ENCODE measurements at regions not wholly inside any gene's neighbourhood (a gene's known extent, or its start where the extent isn't known, plus 50 kb on each side); places are given as distances from the start of the nearest gene placed in this dataset.
"Not testable (repeated sequence)": the region's sequence is repeated elsewhere in the genome, so short reads cannot be mapped to it uniquely, and the experiment has no call there.

DNA sequence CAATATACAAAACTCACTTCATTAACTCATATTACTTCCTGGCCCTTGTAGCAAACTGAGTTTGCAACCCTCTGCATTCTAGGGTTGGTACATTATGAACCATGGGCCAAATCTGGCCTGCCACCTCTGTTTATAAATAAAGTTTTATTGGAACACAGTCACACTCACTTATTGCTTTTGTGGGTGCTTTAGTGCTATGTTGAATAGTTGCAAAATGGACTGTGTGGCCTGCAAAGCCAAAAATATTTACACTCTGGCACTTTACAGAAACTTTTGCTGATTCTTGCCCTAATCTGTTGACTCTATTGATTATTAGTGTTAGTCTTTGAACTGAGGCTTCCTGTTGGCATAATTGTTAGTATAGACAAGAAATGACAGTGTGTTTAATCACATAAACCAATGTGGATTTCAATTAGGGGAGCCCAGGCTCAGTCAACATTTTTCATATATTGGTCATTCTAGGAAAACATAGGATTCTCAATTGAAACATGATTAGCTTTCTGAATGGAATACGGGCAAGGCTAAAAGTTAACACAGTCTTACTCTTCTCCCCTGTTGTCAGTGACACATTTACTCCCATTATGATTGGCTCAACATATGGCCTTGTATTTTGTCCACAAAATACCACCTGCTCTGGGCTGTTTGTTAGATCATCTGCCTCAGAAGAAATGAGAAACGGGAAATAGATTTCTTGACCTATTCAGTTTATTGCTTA, 241.9 kb upstream of the ZFP64 start:
- intact Hi-C loops (cut with DNase I), result no loop called here
- DNase-seq, result no peak
- no peak for ATAC-seq

DNA sequence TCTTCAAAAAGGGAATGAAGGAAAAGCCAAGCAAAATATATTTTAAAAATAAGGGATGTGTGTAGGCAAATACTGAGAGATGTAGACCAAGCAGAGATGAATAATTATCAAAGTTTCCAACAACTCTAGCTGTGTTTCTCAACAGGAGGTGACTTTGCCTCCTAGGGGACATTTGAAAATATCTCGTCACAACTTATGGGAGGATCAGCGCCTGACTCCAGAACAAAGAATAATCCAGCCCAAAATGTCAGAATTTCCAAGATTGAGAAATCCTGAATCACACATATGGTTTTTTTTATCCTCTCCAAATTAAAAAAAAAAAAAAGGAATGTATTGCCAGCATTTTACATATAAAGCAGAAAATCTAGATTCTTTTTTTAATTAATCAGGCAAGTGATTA, 241.2 kb upstream of the ZFP64 start:
- ATAC-seq, result no peak
- intact Hi-C loops (cut with DNase I), result no loop called here
- DNase-seq, result no peak

DNA sequence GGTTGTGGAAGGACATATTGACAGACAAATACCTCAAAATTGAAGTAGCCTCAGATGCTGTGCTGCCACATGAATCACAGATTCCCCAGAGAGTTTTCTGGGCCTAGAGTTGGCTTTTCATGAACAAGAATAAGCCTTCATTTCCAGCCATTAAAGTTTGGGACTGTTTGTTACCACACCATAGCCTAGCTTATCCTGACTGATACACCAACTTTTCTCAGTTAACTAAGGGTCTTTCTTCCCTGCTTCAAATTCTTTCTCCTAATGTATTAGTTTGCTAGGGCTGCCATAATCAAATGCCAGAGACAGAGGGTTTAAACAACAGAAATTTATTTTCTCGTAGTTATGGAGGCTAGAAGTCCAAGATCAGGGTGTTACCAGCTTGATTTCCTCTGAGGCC, 237.4 kb upstream of the ZFP64 start:
- DNase-seq, result no peak
- ATAC-seq, result no peak
- intact Hi-C loops (cut with DNase I), result no loop called here

DNA sequence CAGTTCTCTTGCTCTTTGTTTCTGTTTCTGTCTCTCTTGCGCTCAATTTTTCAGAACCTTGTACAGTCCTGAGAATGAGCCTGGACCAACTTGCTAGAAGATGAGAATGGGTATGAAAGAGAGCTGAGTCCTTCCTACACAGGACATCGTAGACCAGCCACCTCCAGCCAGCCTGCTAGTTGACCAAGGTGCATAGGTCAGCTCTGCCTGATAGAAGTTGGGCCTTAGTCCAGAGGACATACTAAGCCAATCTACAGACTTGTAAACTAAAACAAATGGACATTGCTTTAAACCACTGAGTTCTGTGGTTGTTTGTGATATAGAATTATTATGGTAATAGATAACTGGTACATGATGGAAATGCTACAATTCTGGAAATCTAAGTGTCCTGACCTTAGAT, 236.4 kb upstream of the ZFP64 start:
- intact Hi-C loops (cut with DNase I), result no loop called here
- DNase-seq (no peak), ATAC-seq (no peak)

DNA sequence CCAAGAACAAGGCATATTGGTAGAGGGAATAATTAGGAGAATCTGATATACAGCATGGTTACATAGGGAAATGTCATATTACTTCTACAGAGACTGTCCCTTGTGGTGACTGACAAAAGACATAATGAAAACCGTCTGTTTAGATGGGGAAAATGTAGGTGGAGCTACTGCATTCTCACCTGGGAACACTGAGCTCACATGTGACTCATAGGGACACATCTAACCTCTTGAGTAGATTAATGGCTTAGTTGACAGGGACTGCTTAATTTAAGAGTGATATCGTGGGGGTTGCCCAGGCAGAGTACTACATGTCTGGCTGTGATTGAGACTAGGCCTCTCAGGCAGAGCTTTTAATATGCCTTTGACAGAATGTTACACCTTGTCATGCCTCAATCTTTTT, 235.3 kb upstream of the ZFP64 start:
- no peak for ATAC-seq
- intact Hi-C loops (cut with DNase I), result no loop called here
- DNase-seq, result no peak

DNA sequence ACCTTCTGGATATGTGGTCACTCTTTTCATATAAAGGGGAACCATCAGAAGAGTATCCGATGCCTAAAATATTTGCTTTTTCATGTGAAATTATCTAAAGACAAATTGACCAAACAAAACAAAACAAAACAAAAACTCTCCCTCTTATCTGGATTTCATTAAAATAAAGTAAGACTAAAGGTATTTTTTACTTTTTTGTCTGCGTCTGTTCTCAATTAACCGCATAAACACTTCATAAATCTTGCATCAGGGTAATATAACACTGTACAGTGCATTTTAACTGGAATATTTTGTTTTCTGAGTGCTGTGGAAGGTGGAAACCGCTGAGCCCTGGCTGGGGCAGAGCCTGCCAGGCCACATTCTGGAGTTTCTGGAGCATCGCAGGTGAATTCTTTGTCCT, 234.1 kb upstream of the ZFP64 start:
- intact Hi-C loops (cut with DNase I), result no loop called here
- no peak for ATAC-seq

DNA sequence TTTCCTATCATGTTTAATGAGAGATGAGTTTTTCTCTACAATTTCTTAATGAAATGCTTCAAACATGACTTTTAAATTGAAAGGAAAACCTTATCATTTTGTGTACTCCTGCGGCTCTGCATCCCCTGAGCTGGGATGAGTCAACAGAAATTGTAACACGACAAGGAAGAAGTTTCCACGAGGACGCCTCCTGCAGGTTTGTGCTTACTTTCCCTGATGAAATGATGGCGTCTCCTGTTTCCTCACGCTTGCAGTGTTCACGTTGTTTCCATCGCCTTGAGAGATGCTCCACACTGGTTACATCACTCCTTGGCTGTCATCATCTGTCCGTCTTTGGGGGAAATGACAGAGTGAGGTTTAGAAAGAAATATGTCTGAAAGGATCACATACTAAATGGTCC, 233.7 kb upstream of the ZFP64 start:
- peak in 1 of 2 donors; percentile 21 for ATAC-seq
- no peak for DNase-seq
- intact Hi-C loops (cut with DNase I), result no loop called here

More for the DNA sequence above, 234.1 kb upstream of the ZFP64 start:
- no peak for DNase-seq

DNA sequence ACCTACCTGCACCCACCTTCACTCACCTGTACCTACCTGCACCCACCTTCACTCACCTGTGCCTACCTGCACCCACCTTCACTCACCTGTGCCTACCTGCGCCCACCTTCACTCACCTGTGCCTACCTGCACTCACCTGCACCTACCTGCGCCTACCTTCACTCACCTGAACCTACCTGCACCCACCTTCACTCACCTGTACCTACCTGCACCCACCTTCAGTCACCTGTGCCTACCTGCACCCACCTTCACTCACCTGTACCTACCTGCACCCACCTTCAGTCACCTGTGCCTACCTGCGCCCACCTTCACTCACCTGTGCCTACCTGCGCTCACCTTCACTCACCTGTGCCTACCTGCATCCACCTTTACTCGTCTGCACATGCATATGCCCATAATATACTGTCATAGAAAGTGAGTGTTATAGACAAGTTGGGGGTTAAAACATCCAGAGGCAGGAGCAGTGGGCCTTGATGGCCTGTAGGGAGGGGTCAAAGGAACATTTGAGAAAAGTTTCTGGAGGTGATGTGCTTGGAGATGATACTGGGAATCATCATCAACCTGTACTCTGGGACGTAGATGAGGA, 232.9 kb upstream of the ZFP64 start:
- DNase-seq; intact Hi-C loops (cut with DNase I); ATAC-seq: not testable (repeated sequence)

DNA sequence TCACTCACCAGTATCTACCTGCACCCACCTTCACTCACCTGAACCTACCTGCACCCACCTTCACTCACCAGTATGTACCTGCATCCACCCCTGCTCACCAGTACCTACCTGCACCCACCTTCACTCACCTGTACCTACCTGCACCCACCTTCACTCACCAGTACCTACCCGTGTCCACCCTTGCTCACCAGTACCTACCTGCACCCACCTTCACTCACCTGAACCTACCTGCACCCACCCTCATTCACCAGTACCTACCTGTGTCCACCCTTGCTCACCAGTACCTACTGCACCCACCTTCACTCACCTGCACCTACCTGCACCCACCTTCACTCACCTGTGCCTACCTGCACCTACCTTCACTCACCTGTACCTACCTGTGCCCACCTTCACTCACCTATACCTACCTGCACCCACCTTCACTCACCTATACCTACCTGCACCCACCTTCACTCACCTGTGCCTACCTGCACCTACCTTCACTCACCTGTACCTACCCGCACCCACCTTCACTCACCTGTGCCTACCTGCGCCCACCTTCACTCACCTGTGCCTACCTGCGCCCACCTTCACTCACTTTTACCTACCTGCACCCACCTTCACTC, 232.1 kb upstream of the ZFP64 start:
- intact Hi-C loops (cut with DNase I); ATAC-seq; DNase-seq: not testable (repeated sequence)

DNA sequence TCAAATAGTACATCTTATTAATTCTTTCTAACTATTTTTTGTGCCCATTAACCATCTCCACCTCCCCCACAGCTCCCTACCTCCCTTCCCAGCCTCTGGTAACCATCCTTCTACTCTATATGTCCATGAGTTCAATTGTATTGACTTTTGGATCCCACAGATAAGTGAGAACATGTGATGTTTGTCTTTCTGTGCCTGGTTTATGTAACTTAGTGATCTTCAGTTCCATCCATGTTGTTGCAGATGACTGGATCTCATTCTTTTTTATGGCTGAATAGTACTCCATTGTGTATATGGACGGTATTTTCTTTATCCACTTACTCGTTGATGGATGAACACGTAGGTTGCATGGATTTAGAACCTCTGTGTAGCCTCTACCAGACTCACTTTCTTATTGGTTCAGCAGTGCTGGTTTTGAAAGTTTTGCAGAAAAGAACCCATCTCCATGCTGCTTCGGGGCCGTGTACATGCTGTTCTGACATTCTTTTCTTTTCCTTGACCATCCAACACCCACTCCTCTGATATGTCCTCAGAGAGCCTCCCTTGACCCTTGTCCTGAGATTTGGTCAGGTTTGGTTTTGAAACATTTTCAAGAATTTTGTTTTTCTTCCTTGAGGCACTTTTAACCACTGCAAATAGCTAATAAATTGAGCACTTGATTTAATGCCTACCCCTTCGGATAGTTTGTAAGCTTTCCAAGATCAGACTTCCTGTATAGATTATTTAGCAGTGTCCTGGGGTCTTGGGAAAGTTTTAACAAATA, 231.2 kb upstream of the ZFP64 start:
- intact Hi-C loops (cut with DNase I), result no loop called here
- ATAC-seq (no peak), DNase-seq (no peak)

DNA sequence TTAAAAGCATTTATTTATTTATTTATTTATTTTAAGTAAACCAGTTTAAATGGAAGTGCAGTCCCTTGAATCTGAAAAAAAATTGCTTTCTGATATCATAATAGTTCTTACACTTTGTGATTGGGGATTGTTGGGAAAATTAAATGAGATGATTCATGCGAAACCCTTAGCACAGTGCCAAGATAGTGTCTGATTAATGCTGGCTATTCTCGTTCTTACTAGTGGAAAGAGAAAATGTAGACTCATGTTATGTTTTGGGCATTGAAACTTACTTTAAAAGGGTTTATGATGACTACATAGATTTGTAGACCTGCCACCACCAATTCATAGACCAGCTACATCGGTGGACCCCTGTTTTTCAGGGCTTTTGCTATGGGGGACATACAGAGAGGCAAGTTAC, 229.2 kb upstream of the ZFP64 start:
- intact Hi-C loops (cut with DNase I), result no loop called here
- no peak for DNase-seq
- ATAC-seq, result no peak

DNA sequence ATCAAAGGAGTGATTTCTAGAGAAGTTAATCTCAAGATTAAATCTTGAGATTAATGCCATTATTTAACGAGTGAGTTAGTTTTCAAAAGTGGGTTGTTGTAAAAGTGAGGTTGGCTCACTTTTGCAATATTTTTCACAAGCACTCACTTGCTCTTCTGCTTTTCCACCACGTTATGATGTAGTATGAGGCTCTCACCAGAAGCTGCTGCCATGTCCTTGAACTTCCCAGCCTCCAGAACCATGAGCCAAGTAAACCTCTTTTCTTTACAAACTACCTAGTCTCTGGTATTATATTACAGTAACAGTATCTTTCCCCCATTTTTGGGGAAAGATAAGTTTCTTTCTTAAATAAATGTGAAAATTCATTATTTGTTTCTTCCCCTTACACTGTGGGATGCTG, 227.6 kb upstream of the ZFP64 start:
- ATAC-seq (no peak), DNase-seq (no peak)
- intact Hi-C loops (cut with DNase I), result no loop called here

DNA sequence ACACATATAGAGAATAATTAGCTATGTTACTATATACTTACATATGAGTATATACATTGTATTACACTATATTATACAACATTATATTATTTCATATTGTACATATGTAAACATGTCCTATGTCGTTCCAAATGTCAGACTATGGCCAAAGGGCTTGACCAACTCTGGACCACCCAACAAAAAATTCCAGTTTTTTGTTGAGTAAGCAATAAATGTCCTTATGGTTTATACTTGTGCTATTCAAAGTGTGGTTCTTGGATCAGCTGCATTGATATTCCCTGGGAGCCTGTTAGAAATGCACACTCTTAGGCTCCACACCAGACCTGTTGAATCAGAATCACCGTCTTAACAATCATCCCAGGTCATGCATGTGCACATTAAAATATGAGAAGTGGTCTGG, 225.4 kb upstream of the ZFP64 start:
- ATAC-seq, result no peak
- DNase-seq, result no peak
- intact Hi-C loops (cut with DNase I), result no loop called here

DNA sequence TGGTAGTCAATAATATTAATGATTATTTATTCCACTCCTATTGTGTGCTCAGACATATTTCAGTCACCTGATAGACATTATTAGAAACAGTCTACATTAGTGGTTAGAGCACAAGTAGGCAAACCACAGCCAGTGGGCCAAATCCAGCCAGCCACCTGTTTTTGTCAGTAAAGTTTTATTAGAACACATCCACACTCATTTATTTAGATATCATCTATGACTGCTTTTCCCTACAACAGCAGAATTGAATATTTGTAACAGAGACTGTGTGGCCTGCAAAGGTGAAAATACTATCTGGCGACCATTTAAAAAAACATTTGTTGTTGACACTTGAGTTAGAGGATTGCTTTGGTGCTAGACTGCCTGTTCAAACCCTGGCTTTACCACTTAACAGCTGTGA, 220.0 kb upstream of the ZFP64 start:
- intact Hi-C loops (cut with DNase I), result no loop called here
- ATAC-seq, result no peak
- DNase-seq, result no peak

DNA sequence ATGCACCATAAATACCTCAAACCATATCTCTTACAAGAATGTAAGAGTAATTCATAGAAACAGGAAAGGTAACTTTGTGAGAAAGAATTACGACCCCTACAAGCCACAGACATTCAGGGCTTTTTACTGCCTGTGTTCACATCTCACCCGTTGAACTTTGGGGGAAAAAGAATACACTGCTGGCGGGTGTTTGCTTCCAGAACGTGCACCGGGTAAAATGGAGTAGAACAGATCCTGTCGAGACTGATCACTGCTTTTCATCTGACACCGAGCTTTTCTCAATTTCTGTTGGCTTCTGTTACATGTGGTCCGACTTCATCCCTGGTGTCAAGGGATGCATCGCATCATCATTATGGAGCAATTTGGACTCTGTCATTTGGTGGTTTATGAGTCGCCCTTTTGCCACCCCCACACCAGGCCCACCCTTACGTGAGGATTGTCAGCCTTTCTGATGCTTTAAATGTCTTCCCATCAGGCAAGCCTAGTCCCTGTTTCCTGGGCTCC, 219.2 kb upstream of the ZFP64 start:
- ATAC-seq, result no peak
- no peak for DNase-seq
- intact Hi-C loops (cut with DNase I), result no loop called here

DNA sequence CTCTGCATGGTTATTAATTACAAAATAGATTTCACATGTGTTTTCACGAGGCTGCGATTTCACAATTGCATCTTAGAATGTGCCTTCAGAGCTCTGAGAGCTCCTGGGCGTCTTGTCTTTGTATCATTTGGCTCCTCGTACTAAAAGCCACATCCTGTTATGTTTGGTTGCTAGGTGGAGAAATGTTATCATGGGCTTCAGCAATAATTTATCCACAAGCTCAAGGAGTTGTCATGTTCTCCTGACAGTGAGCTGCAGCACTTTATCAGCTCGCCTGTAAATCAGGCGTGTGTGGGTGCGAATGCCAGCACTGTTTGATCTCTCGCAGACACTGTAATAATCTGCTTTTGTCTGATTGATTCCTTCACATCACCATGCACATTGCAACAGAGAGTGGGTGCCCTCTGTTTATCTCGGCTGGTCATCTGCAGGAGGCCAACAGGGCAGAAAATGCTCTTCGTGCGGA, 218.6 kb upstream of the ZFP64 start:
- peak; percentile 24 for DNase-seq
- intact Hi-C loops (cut with DNase I), result no loop called here

DNA sequence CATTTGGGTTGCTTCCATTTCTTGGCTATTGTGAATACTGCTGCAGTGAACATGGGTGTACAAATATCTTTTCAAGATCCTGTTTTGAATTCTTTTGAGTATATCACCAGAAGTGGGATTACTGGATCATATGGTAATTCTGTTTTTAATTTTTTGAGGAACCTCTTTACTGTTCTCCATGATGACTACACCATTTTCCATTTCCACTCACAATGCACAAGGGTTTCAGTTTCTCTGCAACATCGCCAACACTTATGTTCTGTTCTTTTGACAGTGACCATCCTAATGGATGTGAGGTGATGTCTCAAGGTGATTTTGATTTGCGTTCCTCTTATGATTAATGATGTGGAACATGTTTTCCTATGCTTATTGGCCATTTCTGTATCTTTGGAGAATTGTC, 214.4 kb upstream of the ZFP64 start:
- DNase-seq (no peak), ATAC-seq (no peak)
- intact Hi-C loops (cut with DNase I), result no loop called here

More for the DNA sequence above, 218.6 kb upstream of the ZFP64 start:
- ATAC-seq, result peak in 1 of 2 donors; percentile 95

DNA sequence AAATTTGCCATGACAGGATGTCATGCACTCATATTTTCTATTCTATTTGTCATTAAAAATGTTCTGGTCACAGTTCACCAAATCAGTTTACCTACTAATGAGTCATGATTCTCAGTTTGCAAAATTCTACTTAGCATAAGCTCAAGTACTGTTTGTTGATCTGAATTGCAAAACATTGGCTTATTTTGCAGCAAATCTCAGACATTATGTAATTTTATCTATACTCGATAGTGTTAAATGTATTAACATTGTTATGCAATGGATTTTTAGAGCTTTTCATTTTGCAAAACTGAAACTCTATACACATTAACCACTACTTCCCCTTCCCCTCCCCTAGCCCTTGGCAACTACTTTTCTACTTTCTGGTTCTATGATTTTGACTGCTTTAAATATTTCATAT, 213.8 kb upstream of the ZFP64 start:
- DNase-seq (no peak), ATAC-seq (no peak)
- intact Hi-C loops (cut with DNase I), result no loop called here

DNA sequence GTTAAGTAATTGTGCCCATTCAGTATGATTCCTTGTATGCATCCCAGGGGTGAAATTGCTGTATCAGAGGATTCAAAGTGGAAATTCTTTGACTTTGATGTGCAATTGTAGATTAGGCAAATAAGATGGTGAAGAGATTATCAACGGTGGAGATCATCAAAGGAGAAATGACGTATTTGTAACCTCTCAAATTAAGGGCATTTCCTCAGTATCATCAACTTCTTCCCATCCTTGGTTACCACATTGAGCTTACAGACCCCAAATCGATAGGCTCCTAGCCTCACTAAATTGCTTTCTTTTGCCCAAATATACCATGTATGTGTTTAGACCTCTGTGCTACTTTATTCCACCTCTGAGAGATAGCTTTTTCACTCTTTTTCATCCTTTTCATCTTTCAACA, 213.1 kb upstream of the ZFP64 start:
- intact Hi-C loops (cut with DNase I), result no loop called here
- no peak for ATAC-seq
- DNase-seq, result no peak

DNA sequence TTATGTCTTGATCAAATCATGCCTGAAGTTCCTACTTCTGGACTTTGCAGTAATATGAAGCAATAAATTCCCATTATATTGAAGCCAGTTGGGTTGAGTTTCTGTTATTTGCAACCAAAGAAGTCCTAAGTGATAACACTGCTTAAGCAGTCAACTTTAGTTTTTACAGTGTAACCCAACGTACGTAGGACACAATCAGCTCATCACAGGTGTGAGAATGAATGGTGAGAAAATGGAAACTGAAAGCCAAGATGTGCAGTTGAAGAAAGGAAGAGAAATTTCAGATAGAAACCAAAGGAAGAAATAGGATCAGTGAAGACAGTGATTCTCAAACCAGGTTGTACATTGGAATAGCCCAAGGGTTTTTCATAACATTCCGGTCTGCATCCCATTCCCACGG, 211.4 kb upstream of the ZFP64 start:
- no peak for DNase-seq
- intact Hi-C loops (cut with DNase I), result no loop called here
- no peak for ATAC-seq

Measured in left cardiac atrium (tissue), 4 donors.